ENCODE measurements at regions not wholly inside any gene's neighbourhood (a gene's known extent, or its start where the extent isn't known, plus 50 kb on each side); places are given as distances from the start of the nearest gene placed in this dataset.

DNA sequence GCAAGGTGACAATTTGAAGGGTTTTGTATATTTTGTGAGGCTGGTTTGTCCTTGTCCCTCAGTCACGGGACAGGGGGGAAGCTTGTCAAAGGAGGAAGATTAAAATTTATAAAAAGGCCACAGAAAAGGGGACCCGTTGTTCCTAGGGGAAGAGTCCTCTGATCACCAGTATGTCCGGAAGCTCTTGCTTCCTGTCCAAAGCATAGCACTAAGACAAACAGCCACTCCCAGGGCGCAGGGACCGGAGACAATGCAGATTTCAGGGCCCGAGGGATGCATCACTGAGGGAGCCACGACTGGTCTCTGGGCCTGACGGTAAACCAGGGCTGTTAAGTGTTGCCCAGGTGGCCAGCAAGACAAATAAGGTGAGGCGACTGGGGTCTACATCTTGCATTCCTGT is 95.2 kb downstream of the MAF start:
- Histone ChIP-seq H3K27me3 (replicated peaks in 1 of 4; ENCODE audit: control insufficient read depth in 3 of 4, extremely low read depth in 1 of 4, insufficient read depth in 3 of 4, low read length in 3 of 4) (no peaks in the 10 kb centered on the region), H4K5ac (ENCODE audit: insufficient read length, low read depth, low read length) (no peak overlapping the region), H2AFZ (ENCODE audit: low read length) (no peak overlapping the region), H3K4me3 (ENCODE audit: extremely low read depth in 1 of 4, insufficient read depth in 2 of 4, low read depth in 3 of 4, low read length in 4 of 4) (no peak overlapping the region), H2BK120ac (replicated peaks; ENCODE audit: low read depth, low read length) (no peak overlapping the region), H4K8ac (ENCODE audit: extremely low read depth, insufficient read depth, low read length) (no peak overlapping the region; the same call in 1 of the 2 replicates), H4K20me1 (replicated peaks in 1 of 2; ENCODE audit: control insufficient read depth in 1 of 2, insufficient read depth in 2 of 2, low read length in 2 of 2) (no peaks in the 10 kb centered on the region), H3K23me2 (ENCODE audit: low read depth, low read length) (peaks cover 3% of the 10 kb centered on the region; the same call in 1 of the 2 replicates), H3K4me2 (ENCODE audit: insufficient read depth in 1 of 2, low read depth in 2 of 2, low read length in 2 of 2) (no peak overlapping the region), H3K9me3 (ENCODE audit: insufficient read depth in 2 of 2, low read depth in 1 of 2, low read length in 1 of 2) (no peaks in the 10 kb centered on the region), H3K27ac (ENCODE audit: low read depth, low read length) (no peak overlapping the region), H3K4me1 (replicated peaks in 1 of 4; ENCODE audit: control insufficient read depth in 3 of 4, insufficient read depth in 4 of 4, low read length in 3 of 4) (no peaks in the 10 kb centered on the region; a peak in 2 of 7 replicates), H2BK20ac (ENCODE audit: low read length) (no peak overlapping the region), H2BK5ac (ENCODE audit: low read depth, low read length) (no peak overlapping the region), H3K14ac (ENCODE audit: insufficient read length) (no peak overlapping the region), H3K79me1 (ENCODE audit: low read depth, low read length) (no peaks in the 10 kb centered on the region), H3K9ac (replicated peaks in 1 of 4; ENCODE audit: extremely low read depth in 1 of 4, low read depth in 3 of 4, low read length in 3 of 4) (no peak overlapping the region), H3K4ac (replicated peaks; ENCODE audit: insufficient read length, low read depth, low read length) (no peak overlapping the region), H3K23ac (ENCODE audit: insufficient read length) (no peak overlapping the region), H2BK12ac (ENCODE audit: low read depth, low read length) (no peak overlapping the region), H2AK5ac (ENCODE audit: low read depth, low read length) (no peak overlapping the region), H2BK15ac (ENCODE audit: low read length) (no peak overlapping the region), H3K18ac (ENCODE audit: extremely low read depth, low read length) (no peak overlapping the region), H4K91ac (replicated peaks; ENCODE audit: insufficient read length, low read length) (no peak overlapping the region), H3K56ac (replicated peaks; ENCODE audit: insufficient read length, low read depth, low read length) (no peak overlapping the region), H3K79me2 (ENCODE audit: control insufficient read depth in 1 of 2, insufficient read depth in 2 of 2, low read length in 2 of 2) (no peaks in the 10 kb centered on the region), H3K36me3 (ENCODE audit: control insufficient read depth in 2 of 4, insufficient read depth in 4 of 4, low read length in 3 of 4) (no peaks in the 10 kb centered on the region)
- ChIA-PET POLR2A (ENCODE audit: partially characterized antibody) (no interaction called here), CTCF (ENCODE audit: partially characterized antibody) (no interaction called here)
- 93% methylated on average over 9 of the region's 9 CpGs; no CpG with 5 or more reads in 1 of the 2 experiments for WGBS, 2 experiments (ENCODE audit: extremely low coverage in 1 of 2, insufficient coverage in 1 of 2, insufficient read length in 1 of 2, insufficient replicate concordance in 2 of 2, low coverage in 1 of 2, low lambda C conversion rate in 2 of 2, missing lambda C conversion rate in 1 of 2)
- DNase-seq (ENCODE audit: low read depth in 1 of 2, low spot score in 2 of 2): no peak
- FAIRE-seq: no peak
- no peak for TF ChIP-seq CHD1 (IDR thresholded peaks at IDR 0.05; ENCODE audit: low read depth, low read length)
- no peak for TF ChIP-seq TAF1 (IDR thresholded peaks at IDR 0.05; ENCODE audit: low read depth, low read length)
- TF ChIP-seq, protein P1, sequence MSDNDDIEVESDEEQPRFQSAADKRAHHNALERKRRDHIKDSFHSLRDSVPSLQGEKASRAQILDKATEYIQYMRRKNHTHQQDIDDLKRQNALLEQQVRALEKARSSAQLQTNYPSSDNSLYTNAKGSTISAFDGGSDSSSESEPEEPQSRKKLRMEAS (IDR thresholded peaks at IDR 0.05): no peak
- TF ChIP-seq CHD2 (IDR thresholded peaks at IDR 0.05; ENCODE audit: low read length): no peak
- TF ChIP-seq, protein P2, sequence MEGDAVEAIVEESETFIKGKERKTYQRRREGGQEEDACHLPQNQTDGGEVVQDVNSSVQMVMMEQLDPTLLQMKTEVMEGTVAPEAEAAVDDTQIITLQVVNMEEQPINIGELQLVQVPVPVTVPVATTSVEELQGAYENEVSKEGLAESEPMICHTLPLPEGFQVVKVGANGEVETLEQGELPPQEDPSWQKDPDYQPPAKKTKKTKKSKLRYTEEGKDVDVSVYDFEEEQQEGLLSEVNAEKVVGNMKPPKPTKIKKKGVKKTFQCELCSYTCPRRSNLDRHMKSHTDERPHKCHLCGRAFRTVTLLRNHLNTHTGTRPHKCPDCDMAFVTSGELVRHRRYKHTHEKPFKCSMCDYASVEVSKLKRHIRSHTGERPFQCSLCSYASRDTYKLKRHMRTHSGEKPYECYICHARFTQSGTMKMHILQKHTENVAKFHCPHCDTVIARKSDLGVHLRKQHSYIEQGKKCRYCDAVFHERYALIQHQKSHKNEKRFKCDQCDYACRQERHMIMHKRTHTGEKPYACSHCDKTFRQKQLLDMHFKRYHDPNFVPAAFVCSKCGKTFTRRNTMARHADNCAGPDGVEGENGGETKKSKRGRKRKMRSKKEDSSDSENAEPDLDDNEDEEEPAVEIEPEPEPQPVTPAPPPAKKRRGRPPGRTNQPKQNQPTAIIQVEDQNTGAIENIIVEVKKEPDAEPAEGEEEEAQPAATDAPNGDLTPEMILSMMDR (IDR thresholded peaks at IDR 0.05; ENCODE audit: control extremely low read depth in 1 of 3, insufficient read depth in 1 of 3, low read depth in 1 of 3, low read length in 3 of 3): no peak
- no peak for TF ChIP-seq SIX5 (IDR thresholded peaks at IDR 0.05; ENCODE audit: low read depth, low read length)
- no peak for TF ChIP-seq CBX5 (IDR thresholded peaks at IDR 0.05; ENCODE audit: low read depth, low read length)
- no peak for TF ChIP-seq TBP (IDR thresholded peaks at IDR 0.05; ENCODE audit: low read depth, low read length)
- TF ChIP-seq SIN3A (conservative IDR thresholded peaks at IDR 0.05 in 1 of 2, IDR thresholded peaks at IDR 0.05 in 1 of 2; ENCODE audit: low read depth in 1 of 2, low read length in 2 of 2): no peak
- TF ChIP-seq EZH2 (IDR thresholded peaks at IDR 0.05; ENCODE audit: low read depth, low read length, severe bottlenecking): no peak
- no peak for TF ChIP-seq BCL11A (IDR thresholded peaks at IDR 0.05; ENCODE audit: low read depth in 2 of 2, low read length in 2 of 2)
- no peak for TF ChIP-seq TCF12 (IDR thresholded peaks at IDR 0.05; ENCODE audit: low read depth, low read length)

Measured in H1 (cell line).